BE2C (cell line): ENCODE measurements at regions not wholly inside any gene's neighbourhood (a gene's known extent, or its start where the extent isn't known, plus 50 kb on each side); places are given as distances from the start of the nearest gene placed in this dataset.
A peak's percentile ranks its signal among the peaks of the same experiment; 100 is the strongest.

ENCODE experiments used
- DNase-seq: peaks from one replicate; pipeline ENCODE4 v3.0.0-alpha.2; 2020
- H3K27me3 ChIP-seq: fragments of 250-450 bp; sonication (Bioruptor Pico); 2 replicates; pipeline ENCODE4 v1.5.1; 2020; ENCODE audit warnings: mild to moderate bottlenecking
- H3K36me3 ChIP-seq: fragments of 250-450 bp; sonication (Bioruptor Pico); 2 replicates; pipeline ENCODE4 v1.5.1; 2020; ENCODE audit warnings: mild to moderate bottlenecking
- H3K4me1 ChIP-seq: fragments of 250-450 bp; sonication (Bioruptor Pico); 2 replicates; pipeline ENCODE4 v1.5.1; 2020
- H3K4me3 ChIP-seq: 2 replicates; pipeline ENCODE4 v1.5.1; 2011; ENCODE audit warnings: low read depth, low read length
- H3K9me3 ChIP-seq: fragments of 250-450 bp; sonication (Bioruptor Pico); 2 replicates; pipeline ENCODE4 v1.5.1; 2020
- CTCF ChIP-seq: IDR thresholded peaks from 2 replicates; pipeline ENCODE4 v1.5.1; 2012; ENCODE audit warnings: mild to moderate bottlenecking, low read depth, low read length

- H3K9me3 ChIP-seq, result no peaks in the 10 kb centered on the region
- no peaks in the 10 kb centered on the region for H3K36me3 ChIP-seq
- H3K4me1 ChIP-seq, result peaks cover 23% of the 10 kb centered on the region
- no peak for DNase-seq
- no peak for TF ChIP-seq CTCF
- H3K27me3 ChIP-seq, result no peaks in the 10 kb centered on the region
- no peak overlapping the region for H3K4me3 ChIP-seq
These were observed 215.3 kb downstream of the SEC23A start for GRCh38 chr14:38887696-38888095.

GRCh38 chr14:38884109-38884508, 218.9 kb downstream of the SEC23A start:
- no peak for DNase-seq
- Histone ChIP-seq H3K4me1 (peaks cover 36% of the 10 kb centered on the region), H3K36me3 (no peaks in the 10 kb centered on the region), H3K9me3 (no peaks in the 10 kb centered on the region), H3K27me3 (no peaks in the 10 kb centered on the region), H3K4me3 (no peak overlapping the region)
- no peak for TF ChIP-seq CTCF

- H3K36me3 ChIP-seq, result no peaks in the 10 kb centered on the region
- H3K4me3 ChIP-seq, result no peak overlapping the region
- TF ChIP-seq CTCF, result no peak
- peaks cover 39% of the 10 kb centered on the region for H3K4me1 ChIP-seq
- H3K27me3 ChIP-seq, result no peaks in the 10 kb centered on the region
- H3K9me3 ChIP-seq, result no peaks in the 10 kb centered on the region
- no peak for DNase-seq
These were observed 219.9 kb downstream of the SEC23A start for GRCh38 chr14:38883127-38883526.

GRCh38 chr14:38882533-38882932, 220.5 kb downstream of the SEC23A start:
- no peak for TF ChIP-seq CTCF

GRCh38 chr14:38880643-38881524, 222.2 kb downstream of the SEC23A start:
- no peaks in the 10 kb centered on the region for H3K36me3 ChIP-seq
- TF ChIP-seq CTCF, result no peak
- no peaks in the 10 kb centered on the region for H3K27me3 ChIP-seq
- H3K4me3 ChIP-seq, result peak overlapping the region; percentile 26
- DNase-seq, result peak; percentile 27
- no peaks in the 10 kb centered on the region for H3K9me3 ChIP-seq
- peaks cover 36% of the 10 kb centered on the region for H3K4me1 ChIP-seq

More at GRCh38 chr14:38882533-38882932, 220.5 kb downstream of the SEC23A start:
- Histone ChIP-seq H3K4me3 (no peak overlapping the region), H3K9me3 (no peaks in the 10 kb centered on the region), H3K36me3 (no peaks in the 10 kb centered on the region), H3K27me3 (no peaks in the 10 kb centered on the region), H3K4me1 (peaks cover 40% of the 10 kb centered on the region)
- no peak for DNase-seq

GRCh38 chr14:38877744-38878388, 225.2 kb downstream of the SEC23A start:
- H3K4me3 ChIP-seq, result peak overlapping the region; percentile 5; the same call in 1 of the 2 replicates
- H3K9me3 ChIP-seq, result no peaks in the 10 kb centered on the region
- no peak for DNase-seq
- H3K4me1 ChIP-seq, result peaks cover 16% of the 10 kb centered on the region
- H3K27me3 ChIP-seq, result no peaks in the 10 kb centered on the region
- no peaks in the 10 kb centered on the region for H3K36me3 ChIP-seq
- TF ChIP-seq CTCF, result no peak
